ENCODE measurements at regions not wholly inside any gene's neighbourhood (a gene's known extent, or its start where the extent isn't known, plus 50 kb on each side); places are given as distances from the start of the nearest gene placed in this dataset.
A peak's percentile ranks its signal among the peaks of the same experiment; 100 is the strongest.
"Not testable (repeated sequence)": the region's sequence is repeated elsewhere in the genome, so short reads cannot be mapped to it uniquely, and the experiment has no call there.

- no peak for DNase-seq (ENCODE audit: low spot score)
Observed at GRCh38 chr16:5979905-5980550, 882.4 kb upstream of the EEF2KMT start.

- DNase-seq (ENCODE audit: low spot score): no peak
Observed at GRCh38 chr16:5977329-5977728, 879.7 kb upstream of the EEF2KMT start.

DNA sequence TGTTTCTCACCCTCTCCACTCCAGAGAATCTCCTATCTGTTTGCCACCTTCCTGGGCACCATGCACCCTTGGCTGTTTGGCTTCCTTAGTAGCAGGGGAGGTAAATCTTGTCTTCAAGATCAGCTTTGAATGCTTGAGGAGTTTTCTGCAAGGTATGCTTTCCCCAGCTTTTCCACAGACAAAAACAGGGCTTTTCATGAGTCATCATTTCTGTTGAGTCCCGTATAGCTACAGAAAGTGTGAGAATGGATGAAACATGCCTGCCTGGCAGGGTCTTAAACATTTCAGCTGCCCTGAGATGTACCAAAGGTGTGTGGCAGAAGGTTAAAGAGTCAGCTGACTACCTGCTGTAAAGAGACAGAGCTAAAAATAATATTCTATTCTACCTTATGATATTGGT lies 875.2 kb upstream of the EEF2KMT start:
- no peak for DNase-seq (ENCODE audit: low spot score)

DNA sequence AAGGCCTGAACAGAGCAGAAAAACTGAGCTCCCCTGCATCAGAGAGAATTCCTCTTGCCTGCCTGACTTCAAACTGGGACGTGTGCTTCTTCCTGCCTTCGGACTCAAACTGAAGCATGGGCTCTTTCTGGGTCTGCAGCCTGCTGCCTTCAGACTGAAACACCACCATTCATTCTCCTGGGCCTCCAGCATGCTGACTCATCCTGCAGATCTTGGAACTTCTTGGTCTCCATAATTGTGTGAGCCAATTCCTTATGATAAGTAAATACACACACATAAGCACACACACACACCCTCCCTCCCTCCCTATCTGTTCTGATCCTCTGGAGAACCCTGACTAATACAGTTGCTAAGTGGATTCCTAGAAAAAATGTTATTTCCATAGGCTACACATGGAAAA lies 874.3 kb upstream of the EEF2KMT start:
- DNase-seq (ENCODE audit: low spot score): no peak

- DNase-seq (ENCODE audit: low spot score): no peak
Observed at GRCh38 chr16:5971106-5971505, 873.5 kb upstream of the EEF2KMT start.

DNA sequence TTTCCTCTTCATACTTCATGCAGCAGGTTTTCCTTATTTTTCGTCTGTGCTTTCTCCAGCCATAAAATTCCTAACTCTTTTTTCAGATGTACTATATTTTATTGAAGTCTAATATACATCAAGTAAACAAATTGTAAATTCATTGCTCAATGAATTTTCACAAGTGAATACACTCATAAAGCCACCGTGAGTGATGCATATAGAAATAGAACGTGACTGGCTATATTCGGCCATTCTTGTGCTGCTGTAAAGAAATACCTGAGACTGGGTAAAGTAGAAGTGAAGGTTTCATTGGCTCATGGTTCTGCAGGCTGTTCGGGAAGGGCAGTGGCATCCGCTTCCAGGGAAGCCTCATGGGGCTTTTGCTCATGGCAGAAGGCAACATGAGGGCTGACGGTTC lies 868.4 kb upstream of the EEF2KMT start:
- DNase-seq (ENCODE audit: low spot score): no peak

DNA sequence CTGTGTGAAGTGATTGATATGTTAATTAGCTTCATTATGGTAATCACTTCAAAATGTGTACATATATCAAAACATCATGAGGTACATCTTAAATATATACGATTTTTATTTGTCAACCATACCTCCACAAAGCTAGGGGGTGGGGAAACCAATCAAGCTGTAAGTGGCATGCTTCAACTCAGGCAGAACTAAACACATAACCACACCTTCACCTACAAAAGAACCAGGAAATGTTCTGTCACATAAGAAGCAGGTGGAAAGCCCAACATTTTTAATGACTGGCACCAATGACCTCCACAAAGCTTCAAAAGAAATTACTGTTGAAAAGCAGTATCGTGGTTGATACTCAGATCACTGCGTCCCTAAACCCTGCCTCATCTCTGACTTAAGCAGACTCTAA lies 867.7 kb upstream of the EEF2KMT start:
- DNase-seq (ENCODE audit: low spot score): no peak

DNA sequence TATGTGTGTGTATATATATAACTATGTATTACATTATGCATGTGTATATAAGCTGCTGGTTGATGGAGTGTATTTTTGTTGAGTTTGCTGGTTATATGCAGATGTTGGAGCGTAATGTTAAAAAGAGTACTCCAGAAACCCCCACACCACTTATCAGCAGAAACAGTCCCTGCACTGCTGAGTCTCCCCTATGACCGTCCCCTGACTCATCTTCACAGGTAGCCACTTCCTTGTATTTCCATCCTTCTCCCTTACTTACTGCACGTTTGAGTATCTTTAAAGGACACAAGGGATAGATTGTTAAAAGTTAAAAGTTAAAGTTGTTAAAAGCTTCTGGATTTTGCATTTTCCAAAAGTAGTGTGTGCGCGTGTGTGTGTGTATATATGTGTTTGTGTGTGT lies 853.9 kb upstream of the EEF2KMT start:
- no peak for DNase-seq (ENCODE audit: low spot score)

DNA sequence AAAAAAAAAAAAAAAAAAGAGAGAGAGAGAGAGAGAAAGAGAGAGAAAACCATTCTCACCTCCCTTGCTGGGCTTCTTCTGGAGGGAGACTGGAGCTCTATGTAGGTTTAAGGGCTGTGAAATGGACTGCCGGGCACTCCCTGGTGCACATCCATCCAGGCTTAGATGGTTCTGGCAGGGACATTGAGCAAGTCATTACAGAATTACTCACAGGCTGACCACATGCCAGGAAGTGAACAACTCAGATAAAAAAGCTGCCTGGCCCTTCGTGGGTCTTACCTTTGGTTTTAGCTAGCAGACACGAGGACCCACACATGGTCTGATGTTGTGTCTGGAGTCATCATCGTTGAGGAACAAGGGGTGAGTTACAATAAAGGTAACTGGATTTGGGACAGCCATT lies 847.4 kb upstream of the EEF2KMT start:
- DNase-seq (ENCODE audit: low spot score): peak; percentile 9

GRCh38 chr16:5938607-5939006 lies 841.0 kb upstream of the EEF2KMT start:
- DNase-seq (ENCODE audit: low spot score): no peak

GRCh38 chr16:5932906-5933305 lies 835.3 kb upstream of the EEF2KMT start:
- no peak for DNase-seq (ENCODE audit: low spot score)

DNA sequence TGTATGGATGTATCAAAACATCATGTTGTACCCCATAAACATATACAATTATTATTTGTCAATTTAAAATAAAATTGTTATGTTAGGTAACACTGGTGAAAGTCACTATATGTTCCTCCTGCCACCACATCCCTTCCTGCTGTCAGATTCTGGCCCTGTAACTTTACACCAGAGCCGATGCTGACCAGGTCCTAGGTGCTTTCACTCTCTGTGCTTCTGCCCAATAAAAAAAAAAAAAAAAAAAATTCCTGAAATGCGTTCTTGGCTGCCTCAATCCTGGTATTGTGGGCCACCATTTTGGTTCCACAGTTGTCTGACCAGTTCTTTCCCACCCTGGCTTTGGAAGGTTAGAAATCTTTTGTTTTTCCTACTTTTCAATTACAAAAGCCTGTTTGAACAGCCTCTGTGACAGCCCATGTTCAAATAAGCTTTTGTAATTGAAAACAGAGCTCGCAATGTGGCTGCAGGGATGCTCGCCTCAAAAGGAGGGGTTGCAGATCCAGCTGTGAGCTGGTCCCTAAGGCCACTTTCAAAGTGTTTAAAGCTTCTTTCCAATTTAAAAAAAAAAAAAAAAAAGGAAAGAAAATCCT lies 831.0 kb upstream of the EEF2KMT start:
- DNase-seq (ENCODE audit: low spot score): no peak

DNA sequence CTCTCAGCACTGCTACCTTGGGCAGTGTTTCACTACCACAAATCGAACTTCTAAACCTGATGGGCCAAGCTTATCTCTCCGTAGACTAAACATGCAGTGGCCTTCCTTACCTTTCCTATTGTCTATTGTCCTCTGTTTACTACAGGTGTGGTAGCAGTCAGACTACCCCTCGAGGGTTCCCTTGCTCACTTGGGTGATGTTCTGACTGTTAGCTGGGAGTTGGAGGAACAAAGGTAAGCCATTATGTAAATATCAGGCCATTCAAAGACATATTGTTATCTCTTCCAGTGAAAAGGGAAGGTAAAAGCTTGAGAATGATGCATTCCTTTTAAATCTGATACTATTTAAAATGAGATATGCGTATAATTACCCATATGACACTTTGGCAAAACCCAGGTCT lies 828.3 kb upstream of the EEF2KMT start:
- DNase-seq (ENCODE audit: low spot score): no peak

GRCh38 chr16:5922686-5923085 lies 825.1 kb upstream of the EEF2KMT start:
- DNase-seq (ENCODE audit: low spot score): no peak

DNA sequence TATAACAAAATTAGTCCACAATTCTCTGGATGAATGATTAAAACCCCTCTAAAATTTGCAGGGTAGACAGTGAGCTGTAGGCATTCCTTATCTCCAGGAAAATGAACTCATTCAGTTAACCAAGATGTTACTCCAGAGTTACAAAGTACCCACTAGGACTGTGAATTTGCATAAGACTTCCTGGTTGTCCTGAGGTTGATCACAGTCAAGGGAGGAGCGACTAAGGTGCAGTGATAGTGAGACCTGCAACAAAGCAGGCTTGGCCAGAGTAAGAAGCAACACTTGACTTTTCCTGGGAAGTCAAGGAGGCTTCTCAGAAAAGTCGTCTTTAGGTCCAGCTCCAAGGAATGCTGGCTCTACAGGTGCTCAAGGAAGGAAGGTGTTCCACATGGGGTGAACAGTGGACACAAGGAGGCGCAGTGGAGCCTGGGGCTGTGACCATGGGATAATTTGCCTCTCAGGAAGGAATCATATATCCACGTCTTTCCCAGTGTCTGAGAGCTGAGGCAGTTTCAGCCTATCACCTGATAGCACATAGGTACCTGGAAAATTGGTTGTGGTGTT lies 821.1 kb upstream of the EEF2KMT start:
- no peak for DNase-seq (ENCODE audit: low spot score)

- no peak for DNase-seq (ENCODE audit: low spot score)
Observed at GRCh38 chr16:5917436-5918195, 820.0 kb upstream of the EEF2KMT start.

DNA sequence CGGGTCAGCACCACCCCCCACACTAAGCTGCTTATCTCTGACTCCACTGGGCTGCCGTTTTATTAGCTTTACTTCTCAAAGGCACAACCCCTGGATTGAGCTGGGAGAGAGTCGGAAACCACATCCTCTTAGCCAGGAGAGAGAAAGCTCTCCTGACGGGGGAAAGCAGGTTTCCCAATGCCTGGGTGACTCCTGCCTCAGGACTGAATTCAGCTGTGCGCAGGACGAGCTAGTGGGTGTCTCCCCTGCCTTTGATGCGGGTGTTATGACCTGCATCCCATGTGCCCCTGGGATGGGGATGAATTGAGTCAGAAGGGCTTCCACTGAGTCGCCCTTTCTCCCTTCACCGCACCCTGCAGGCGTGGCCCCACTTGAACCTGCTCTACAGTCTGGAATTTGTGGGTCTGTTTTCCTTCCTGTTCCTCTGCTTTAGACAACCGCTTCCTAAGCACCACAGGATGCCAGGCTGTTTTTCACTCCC lies 819.2 kb upstream of the EEF2KMT start:
- no peak for DNase-seq (ENCODE audit: low spot score)

GRCh38 chr16:5911241-5911640 lies 813.6 kb upstream of the EEF2KMT start:
- DNase-seq (ENCODE audit: low spot score): no peak

- DNase-seq (ENCODE audit: low spot score): not testable (repeated sequence)
Observed at GRCh38 chr16:5909556-5909955, 812.0 kb upstream of the EEF2KMT start.

DNA sequence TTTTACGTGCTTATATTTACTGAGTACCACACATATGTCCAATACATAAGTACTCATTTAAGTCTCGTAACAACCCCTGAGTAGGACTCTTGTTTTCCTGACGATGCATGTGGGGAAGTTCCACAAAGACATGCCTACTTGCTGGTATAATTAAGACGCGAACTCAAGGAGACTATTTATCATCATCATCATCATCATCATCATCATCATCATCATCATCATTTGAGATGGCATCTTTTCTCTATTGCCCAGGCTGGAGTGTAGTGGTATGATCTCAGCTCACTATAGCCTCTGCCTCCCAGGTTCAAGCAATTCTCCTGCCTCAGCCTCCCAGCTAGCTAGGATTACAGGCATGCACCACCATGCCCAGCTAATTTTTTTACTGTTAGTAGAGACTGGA lies 809.9 kb upstream of the EEF2KMT start:
- no peak for DNase-seq (ENCODE audit: low spot score)

DNA sequence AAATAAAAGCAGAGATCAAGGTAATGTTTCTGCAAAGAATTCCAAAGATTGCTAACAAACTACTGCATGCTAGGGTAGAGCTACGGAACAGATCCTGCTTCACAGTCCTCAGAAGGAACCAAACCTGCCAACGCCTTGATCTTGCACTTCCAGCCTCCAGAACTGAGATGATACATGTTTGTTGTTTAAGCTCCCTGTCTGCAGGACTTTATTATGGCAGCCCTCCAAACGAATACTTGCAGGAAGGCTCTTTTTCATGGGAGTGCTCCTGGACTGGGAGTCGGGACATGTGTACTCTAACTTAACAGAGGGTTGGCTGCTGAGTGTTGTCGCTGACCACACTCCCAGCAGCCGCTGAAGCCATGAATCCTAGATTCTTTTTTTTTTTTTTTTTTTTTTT lies 808.8 kb upstream of the EEF2KMT start:
- no peak for DNase-seq (ENCODE audit: low spot score)

DNA sequence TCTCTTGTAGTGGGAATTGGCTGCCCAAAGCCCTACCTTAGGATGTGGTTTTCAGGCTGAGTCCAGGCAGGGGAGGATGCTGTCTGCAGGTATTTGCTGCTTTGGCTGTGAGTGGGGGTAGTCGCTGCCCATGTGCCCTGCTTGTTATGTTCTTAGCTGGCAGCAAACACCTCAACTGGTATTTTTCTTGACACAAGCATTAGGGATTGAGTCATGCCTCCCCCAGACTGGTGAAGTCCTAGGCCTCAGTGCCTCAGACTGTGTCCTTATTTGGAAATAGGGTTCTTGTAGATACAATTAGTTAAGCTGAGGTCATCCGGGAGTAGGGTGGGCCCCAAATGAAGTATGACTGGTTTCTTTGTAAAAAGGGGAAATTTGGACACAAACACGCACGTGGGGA lies 808.3 kb upstream of the EEF2KMT start:
- DNase-seq (ENCODE audit: low spot score): peak; percentile 30

DNA sequence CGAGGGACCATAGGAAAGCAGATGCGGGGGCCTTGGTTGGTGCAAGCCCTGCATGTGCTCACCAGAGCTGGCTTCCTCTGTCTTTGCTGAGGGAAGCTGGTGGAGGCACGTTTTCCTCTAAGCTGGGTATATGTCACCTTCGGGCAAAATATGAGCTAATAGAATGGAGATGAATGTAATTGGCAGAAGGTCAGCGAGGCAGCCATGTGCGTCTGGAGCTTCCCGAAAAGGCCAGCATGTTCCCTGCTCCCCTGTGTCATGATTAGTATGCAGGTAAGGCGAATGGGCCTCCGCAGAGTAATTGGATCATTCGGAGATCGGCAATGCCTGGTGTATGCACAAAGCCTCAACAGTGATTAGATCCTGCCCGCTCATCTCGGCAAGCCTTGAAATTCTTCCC lies 806.2 kb upstream of the EEF2KMT start:
- no peak for DNase-seq (ENCODE audit: low spot score)

Data from RKO (cell line).